ENCODE measurements at regions not wholly inside any gene's neighbourhood (a gene's known extent, or its start where the extent isn't known, plus 50 kb on each side); places are given as distances from the start of the nearest gene placed in this dataset.

DNA sequence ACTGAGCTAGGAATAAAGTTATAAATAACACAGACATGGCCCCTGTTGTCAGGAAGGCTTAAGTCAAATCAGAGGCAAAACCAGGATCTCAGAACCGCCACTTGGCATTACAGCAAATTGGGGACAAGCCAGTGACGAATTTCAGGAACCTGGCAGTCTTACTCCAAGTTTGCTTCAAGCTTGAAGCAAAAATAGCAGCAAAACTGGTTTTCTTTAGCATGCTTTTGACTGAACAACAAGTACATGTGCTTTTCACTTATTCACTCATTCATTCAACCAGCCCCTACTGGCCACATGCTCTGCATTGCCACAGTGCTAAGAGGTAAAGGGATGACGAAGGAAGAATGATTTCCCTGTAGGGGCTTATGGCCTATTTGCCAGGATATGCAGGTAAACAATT, 253.9 kb upstream of the PPARGC1A start:
- TF ChIP-seq, protein P1, sequence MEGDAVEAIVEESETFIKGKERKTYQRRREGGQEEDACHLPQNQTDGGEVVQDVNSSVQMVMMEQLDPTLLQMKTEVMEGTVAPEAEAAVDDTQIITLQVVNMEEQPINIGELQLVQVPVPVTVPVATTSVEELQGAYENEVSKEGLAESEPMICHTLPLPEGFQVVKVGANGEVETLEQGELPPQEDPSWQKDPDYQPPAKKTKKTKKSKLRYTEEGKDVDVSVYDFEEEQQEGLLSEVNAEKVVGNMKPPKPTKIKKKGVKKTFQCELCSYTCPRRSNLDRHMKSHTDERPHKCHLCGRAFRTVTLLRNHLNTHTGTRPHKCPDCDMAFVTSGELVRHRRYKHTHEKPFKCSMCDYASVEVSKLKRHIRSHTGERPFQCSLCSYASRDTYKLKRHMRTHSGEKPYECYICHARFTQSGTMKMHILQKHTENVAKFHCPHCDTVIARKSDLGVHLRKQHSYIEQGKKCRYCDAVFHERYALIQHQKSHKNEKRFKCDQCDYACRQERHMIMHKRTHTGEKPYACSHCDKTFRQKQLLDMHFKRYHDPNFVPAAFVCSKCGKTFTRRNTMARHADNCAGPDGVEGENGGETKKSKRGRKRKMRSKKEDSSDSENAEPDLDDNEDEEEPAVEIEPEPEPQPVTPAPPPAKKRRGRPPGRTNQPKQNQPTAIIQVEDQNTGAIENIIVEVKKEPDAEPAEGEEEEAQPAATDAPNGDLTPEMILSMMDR (conservative IDR thresholded peaks at IDR 0.05) = no peak
- TF ChIP-seq ZFX (IDR thresholded peaks at IDR 0.05) = no peak
